ENCODE measurements at regions not wholly inside any gene's neighbourhood (a gene's known extent, or its start where the extent isn't known, plus 50 kb on each side); places are given as distances from the start of the nearest gene placed in this dataset.

DNA sequence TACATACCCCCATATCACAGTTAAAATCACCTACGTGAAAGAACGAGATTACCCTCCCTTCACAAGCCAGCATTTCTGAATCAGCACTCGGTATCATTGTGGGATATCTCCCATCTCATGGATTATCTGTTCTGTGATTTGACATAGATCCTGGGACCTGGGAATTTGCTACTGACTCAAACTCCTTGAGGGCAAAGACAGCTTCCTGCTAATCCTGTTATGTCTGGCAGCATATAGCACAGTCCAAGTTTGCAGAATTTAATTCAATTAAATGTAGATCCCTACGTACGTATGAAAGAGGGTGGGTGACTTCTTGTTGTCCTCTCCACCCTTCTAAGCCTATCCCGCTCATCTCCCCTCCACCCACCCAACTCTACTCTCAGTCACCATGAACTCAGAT, 476.5 kb downstream of the KLF5 start (continued):
- TF ChIP-seq, protein P1, sequence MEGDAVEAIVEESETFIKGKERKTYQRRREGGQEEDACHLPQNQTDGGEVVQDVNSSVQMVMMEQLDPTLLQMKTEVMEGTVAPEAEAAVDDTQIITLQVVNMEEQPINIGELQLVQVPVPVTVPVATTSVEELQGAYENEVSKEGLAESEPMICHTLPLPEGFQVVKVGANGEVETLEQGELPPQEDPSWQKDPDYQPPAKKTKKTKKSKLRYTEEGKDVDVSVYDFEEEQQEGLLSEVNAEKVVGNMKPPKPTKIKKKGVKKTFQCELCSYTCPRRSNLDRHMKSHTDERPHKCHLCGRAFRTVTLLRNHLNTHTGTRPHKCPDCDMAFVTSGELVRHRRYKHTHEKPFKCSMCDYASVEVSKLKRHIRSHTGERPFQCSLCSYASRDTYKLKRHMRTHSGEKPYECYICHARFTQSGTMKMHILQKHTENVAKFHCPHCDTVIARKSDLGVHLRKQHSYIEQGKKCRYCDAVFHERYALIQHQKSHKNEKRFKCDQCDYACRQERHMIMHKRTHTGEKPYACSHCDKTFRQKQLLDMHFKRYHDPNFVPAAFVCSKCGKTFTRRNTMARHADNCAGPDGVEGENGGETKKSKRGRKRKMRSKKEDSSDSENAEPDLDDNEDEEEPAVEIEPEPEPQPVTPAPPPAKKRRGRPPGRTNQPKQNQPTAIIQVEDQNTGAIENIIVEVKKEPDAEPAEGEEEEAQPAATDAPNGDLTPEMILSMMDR (IDR thresholded peaks at IDR 0.05): no peak
- TF ChIP-seq, protein P2, sequence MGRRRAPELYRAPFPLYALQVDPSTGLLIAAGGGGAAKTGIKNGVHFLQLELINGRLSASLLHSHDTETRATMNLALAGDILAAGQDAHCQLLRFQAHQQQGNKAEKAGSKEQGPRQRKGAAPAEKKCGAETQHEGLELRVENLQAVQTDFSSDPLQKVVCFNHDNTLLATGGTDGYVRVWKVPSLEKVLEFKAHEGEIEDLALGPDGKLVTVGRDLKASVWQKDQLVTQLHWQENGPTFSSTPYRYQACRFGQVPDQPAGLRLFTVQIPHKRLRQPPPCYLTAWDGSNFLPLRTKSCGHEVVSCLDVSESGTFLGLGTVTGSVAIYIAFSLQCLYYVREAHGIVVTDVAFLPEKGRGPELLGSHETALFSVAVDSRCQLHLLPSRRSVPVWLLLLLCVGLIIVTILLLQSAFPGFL (CRISPR knock-in tag; IDR thresholded peaks at IDR 0.05; ENCODE audit: borderline replicate concordance): no peak
- TF ChIP-seq, protein P3, sequence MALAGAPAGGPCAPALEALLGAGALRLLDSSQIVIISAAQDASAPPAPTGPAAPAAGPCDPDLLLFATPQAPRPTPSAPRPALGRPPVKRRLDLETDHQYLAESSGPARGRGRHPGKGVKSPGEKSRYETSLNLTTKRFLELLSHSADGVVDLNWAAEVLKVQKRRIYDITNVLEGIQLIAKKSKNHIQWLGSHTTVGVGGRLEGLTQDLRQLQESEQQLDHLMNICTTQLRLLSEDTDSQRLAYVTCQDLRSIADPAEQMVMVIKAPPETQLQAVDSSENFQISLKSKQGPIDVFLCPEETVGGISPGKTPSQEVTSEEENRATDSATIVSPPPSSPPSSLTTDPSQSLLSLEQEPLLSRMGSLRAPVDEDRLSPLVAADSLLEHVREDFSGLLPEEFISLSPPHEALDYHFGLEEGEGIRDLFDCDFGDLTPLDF (CRISPR knock-in tag; IDR thresholded peaks at IDR 0.05): no peak
- TF ChIP-seq CREB1 (CRISPR knock-in tag; IDR thresholded peaks at IDR 0.05) (no peak), MYBL2 (CRISPR knock-in tag; IDR thresholded peaks at IDR 0.05) (no peak), ZNF317 (CRISPR knock-in tag; IDR thresholded peaks at IDR 0.05; ENCODE audit: borderline replicate concordance, low read depth) (no peak), ZNF416 (CRISPR knock-in tag; IDR thresholded peaks at IDR 0.05) (no peak)
- TF ChIP-seq, protein P4, sequence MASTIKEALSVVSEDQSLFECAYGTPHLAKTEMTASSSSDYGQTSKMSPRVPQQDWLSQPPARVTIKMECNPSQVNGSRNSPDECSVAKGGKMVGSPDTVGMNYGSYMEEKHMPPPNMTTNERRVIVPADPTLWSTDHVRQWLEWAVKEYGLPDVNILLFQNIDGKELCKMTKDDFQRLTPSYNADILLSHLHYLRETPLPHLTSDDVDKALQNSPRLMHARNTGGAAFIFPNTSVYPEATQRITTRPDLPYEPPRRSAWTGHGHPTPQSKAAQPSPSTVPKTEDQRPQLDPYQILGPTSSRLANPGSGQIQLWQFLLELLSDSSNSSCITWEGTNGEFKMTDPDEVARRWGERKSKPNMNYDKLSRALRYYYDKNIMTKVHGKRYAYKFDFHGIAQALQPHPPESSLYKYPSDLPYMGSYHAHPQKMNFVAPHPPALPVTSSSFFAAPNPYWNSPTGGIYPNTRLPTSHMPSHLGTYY (CRISPR knock-in tag; IDR thresholded peaks at IDR 0.05): no peak

DNA sequence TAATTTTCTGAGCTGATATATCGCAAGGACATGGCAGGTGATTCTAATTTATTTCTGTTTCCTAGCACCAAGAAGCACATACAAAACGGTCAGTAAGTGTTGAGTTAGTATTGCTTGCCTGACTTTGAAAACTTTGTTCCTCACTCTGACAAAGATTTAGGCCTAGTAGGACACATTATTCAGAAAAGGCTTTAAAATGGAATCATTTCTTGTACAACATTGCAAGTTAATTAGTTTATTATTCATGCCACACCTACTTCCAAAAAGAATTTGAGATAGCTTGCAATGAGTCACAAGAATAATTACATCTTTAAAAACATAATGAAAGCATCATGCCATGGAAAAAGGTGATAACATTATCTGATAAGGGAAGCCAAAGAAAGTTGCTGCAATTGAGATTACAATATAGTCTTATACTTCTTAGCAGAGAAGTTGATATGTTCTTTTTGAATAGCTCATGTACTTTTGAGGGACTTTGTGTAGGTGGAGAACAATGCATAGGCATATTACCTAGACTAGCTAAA, 474.2 kb downstream of the KLF5 start:
- H3K9me3 Mint-ChIP-seq: peaks cover 8% of the 10 kb centered on the region
- no peaks in the 10 kb centered on the region for H3K36me3 Mint-ChIP-seq
- DNase-seq (ENCODE audit: low spot score) (no peak), ATAC-seq (no peak)
- no peaks in the 10 kb centered on the region for H3K27me3 Mint-ChIP-seq (ENCODE audit: low read depth)
- H3K27ac Mint-ChIP-seq: no peak overlapping the region
- H3K4me1 Mint-ChIP-seq: peaks cover 8% of the 10 kb centered on the region
- POLR2A ChIA-PET: no interaction called here
- CTCF ChIA-PET: no interaction called here
- TF ChIP-seq HMGA2 (CRISPR knock-in tag; IDR thresholded peaks at IDR 0.05) (no peak), JUN (CRISPR knock-in tag; IDR thresholded peaks at IDR 0.05) (no peak), ZNF416 (CRISPR knock-in tag; IDR thresholded peaks at IDR 0.05) (no peak), TEAD1 (CRISPR knock-in tag; IDR thresholded peaks at IDR 0.05) (no peak), ETV6 (CRISPR knock-in tag; IDR thresholded peaks at IDR 0.05) (no peak), TCF7 (CRISPR knock-in tag; IDR thresholded peaks at IDR 0.05; ENCODE audit: low read depth) (no peak), ZBTB21 (CRISPR knock-in tag; IDR thresholded peaks at IDR 0.05; ENCODE audit: borderline replicate concordance) (no peak)
- TF ChIP-seq, protein P5, sequence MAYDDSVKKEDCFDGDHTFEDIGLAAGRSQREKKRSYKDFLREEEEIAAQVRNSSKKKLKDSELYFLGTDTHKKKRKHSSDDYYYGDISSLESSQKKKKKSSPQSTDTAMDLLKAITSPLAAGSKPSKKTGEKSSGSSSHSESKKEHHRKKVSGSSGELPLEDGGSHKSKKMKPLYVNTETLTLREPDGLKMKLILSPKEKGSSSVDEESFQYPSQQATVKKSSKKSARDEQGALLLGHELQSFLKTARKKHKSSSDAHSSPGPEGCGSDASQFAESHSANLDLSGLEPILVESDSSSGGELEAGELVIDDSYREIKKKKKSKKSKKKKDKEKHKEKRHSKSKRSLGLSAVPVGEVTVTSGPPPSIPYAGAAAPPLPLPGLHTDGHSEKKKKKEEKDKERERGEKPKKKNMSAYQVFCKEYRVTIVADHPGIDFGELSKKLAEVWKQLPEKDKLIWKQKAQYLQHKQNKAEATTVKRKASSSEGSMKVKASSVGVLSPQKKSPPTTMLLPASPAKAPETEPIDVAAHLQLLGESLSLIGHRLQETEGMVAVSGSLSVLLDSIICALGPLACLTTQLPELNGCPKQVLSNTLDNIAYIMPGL (CRISPR knock-in tag; IDR thresholded peaks at IDR 0.05): no peak
- TF ChIP-seq, protein P6, sequence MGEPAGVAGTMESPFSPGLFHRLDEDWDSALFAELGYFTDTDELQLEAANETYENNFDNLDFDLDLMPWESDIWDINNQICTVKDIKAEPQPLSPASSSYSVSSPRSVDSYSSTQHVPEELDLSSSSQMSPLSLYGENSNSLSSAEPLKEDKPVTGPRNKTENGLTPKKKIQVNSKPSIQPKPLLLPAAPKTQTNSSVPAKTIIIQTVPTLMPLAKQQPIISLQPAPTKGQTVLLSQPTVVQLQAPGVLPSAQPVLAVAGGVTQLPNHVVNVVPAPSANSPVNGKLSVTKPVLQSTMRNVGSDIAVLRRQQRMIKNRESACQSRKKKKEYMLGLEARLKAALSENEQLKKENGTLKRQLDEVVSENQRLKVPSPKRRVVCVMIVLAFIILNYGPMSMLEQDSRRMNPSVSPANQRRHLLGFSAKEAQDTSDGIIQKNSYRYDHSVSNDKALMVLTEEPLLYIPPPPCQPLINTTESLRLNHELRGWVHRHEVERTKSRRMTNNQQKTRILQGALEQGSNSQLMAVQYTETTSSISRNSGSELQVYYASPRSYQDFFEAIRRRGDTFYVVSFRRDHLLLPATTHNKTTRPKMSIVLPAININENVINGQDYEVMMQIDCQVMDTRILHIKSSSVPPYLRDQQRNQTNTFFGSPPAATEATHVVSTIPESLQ (CRISPR knock-in tag; IDR thresholded peaks at IDR 0.05): no peak
- TF ChIP-seq, protein P7, sequence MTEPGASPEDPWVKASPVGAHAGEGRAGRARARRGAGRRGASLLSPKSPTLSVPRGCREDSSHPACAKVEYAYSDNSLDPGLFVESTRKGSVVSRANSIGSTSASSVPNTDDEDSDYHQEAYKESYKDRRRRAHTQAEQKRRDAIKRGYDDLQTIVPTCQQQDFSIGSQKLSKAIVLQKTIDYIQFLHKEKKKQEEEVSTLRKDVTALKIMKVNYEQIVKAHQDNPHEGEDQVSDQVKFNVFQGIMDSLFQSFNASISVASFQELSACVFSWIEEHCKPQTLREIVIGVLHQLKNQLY (CRISPR knock-in tag; IDR thresholded peaks at IDR 0.05): no peak
- TF ChIP-seq, protein P2 (CRISPR knock-in tag; IDR thresholded peaks at IDR 0.05; ENCODE audit: borderline replicate concordance): no peak
- TF ChIP-seq, protein P8, sequence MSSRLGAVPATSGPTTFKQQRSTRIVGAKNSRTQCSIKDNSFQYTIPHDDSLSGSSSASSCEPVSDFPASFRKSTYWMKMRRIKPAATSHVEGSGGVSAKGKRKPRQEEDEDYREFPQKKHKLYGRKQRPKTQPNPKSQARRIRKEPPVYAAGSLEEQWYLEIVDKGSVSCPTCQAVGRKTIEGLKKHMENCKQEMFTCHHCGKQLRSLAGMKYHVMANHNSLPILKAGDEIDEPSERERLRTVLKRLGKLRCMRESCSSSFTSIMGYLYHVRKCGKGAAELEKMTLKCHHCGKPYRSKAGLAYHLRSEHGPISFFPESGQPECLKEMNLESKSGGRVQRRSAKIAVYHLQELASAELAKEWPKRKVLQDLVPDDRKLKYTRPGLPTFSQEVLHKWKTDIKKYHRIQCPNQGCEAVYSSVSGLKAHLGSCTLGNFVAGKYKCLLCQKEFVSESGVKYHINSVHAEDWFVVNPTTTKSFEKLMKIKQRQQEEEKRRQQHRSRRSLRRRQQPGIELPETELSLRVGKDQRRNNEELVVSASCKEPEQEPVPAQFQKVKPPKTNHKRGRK (CRISPR knock-in tag; IDR thresholded peaks at IDR 0.05; ENCODE audit: borderline replicate concordance): no peak
- TF ChIP-seq, protein P9, sequence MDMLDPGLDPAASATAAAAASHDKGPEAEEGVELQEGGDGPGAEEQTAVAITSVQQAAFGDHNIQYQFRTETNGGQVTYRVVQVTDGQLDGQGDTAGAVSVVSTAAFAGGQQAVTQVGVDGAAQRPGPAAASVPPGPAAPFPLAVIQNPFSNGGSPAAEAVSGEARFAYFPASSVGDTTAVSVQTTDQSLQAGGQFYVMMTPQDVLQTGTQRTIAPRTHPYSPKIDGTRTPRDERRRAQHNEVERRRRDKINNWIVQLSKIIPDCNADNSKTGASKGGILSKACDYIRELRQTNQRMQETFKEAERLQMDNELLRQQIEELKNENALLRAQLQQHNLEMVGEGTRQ (CRISPR knock-in tag; IDR thresholded peaks at IDR 0.05): no peak
- H3K4me3 Mint-ChIP-seq: no peak overlapping the region

All from WTC11 (cell line).